ENCODE measurements at regions not wholly inside any gene's neighbourhood (a gene's known extent, or its start where the extent isn't known, plus 50 kb on each side); places are given as distances from the start of the nearest gene placed in this dataset.
"Not testable (repeated sequence)": the region's sequence is repeated elsewhere in the genome, so short reads cannot be mapped to it uniquely, and the experiment has no call there.

DNA sequence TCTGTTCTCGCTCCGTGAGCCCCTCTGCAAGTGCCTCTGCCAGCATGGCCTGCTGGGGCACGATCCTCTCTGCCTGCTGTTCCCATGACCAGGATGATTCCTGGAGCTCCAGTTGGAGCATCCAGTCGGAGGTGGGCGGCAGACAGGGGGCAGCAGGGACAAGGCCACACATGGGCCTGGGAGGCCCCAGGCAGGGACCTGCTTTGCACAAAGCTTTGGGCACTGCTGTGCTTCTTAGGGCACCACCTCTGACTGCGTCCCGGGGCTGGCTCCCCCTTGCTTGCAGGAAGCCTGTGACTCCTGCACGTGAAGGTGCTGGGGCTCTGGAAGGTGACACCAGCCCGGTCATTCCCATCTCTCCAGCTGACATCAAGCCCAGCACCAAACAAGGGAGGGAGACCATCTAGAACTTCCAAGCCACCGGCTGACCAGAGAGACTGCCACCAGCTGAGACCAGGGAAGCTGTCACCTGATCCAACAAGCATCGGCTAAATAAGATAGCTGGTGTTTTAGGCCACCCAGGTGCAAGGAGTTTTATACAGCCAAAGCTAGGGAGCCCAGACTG is 174.8 kb upstream of the FOXD4L5 start:
- H3K27me3 Mint-ChIP-seq = no peaks in the 10 kb centered on the region

DNA sequence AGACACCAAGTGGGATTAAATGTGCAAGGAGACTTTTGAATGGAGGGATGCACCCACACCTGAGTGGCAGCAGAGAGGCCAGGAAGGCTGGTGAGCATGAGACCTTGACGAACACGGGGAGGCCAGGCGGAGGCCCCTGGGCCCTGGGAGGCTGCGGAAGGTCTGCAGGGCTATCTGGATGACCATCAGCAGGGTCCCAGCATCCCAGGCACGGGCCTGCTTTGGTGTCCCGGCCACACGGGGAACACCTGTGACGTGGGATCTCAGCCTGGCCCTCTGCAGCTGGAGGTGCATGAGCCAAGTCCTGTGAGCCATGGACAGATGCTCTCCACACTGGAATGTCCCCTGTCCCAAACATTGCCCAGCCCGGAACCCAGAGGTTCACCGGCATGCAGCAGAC is 174.0 kb upstream of the FOXD4L5 start:
- Mint-ChIP-seq H3K36me3 (ENCODE audit: low read depth) (no peaks in the 10 kb centered on the region), H3K27ac (no peak overlapping the region), H3K27me3 (no peaks in the 10 kb centered on the region), H3K4me1 (no peaks in the 10 kb centered on the region), H3K9me3 (peaks cover 36% of the 10 kb centered on the region), H3K4me3 (no peak overlapping the region)
- DNase-seq = no peak
- POLR2A ChIA-PET = no interaction called here
- CTCF ChIA-PET = no interaction called here

More for the DNA sequence above, 174.8 kb upstream of the FOXD4L5 start:
- DNase-seq = no peak
- no peaks in the 10 kb centered on the region for H3K4me1 Mint-ChIP-seq
- H3K27ac Mint-ChIP-seq = no peak overlapping the region
- peaks cover 44% of the 10 kb centered on the region for H3K9me3 Mint-ChIP-seq
- H3K36me3 Mint-ChIP-seq (ENCODE audit: low read depth) = no peaks in the 10 kb centered on the region
- ChIA-PET POLR2A (no interaction called here), CTCF (no interaction called here)
- no peak overlapping the region for H3K4me3 Mint-ChIP-seq

- H3K36me3 Mint-ChIP-seq (ENCODE audit: low read depth) = no peaks in the 10 kb centered on the region
- H3K9me3 Mint-ChIP-seq = peaks cover 30% of the 10 kb centered on the region
- POLR2A ChIA-PET = no interaction called here
Measured at GRCh38 chr9:65458465-65458864, 173.5 kb upstream of the FOXD4L5 start.

DNA sequence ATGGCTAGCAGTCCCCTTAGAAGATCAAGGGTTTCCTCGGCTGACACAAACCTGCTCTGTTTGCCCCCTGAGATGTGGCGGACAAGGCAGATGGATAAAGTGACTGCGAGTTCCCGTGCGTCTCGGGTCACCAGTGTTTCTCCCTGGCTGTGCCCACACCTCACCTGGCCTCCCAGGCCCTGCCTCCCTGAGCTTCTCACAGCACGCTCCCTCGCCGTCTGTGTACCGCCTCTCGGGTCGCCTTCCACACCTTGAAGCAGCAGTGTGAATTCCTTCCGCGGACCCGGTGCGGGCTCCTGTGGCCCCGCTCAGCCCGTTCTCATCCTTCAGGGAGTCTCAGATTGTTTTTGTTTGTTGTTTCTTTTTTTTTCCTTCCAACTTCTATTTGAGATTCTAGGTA is 172.0 kb upstream of the FOXD4L5 start:
- POLR2A ChIA-PET; H3K4me1 Mint-ChIP-seq; H3K36me3 Mint-ChIP-seq (ENCODE audit: low read depth); CTCF ChIA-PET; H3K27ac Mint-ChIP-seq; H3K27me3 Mint-ChIP-seq; DNase-seq; H3K4me3 Mint-ChIP-seq: not testable (repeated sequence)
- peaks cover 22% of the 10 kb centered on the region for H3K9me3 Mint-ChIP-seq

More at GRCh38 chr9:65458465-65458864, 173.5 kb upstream of the FOXD4L5 start:
- CTCF ChIA-PET = no interaction called here
- no peaks in the 10 kb centered on the region for H3K27me3 Mint-ChIP-seq
- H3K27ac Mint-ChIP-seq = no peak overlapping the region
- no peak overlapping the region for H3K4me3 Mint-ChIP-seq
- DNase-seq = no peak
- H3K4me1 Mint-ChIP-seq = no peaks in the 10 kb centered on the region

DNA sequence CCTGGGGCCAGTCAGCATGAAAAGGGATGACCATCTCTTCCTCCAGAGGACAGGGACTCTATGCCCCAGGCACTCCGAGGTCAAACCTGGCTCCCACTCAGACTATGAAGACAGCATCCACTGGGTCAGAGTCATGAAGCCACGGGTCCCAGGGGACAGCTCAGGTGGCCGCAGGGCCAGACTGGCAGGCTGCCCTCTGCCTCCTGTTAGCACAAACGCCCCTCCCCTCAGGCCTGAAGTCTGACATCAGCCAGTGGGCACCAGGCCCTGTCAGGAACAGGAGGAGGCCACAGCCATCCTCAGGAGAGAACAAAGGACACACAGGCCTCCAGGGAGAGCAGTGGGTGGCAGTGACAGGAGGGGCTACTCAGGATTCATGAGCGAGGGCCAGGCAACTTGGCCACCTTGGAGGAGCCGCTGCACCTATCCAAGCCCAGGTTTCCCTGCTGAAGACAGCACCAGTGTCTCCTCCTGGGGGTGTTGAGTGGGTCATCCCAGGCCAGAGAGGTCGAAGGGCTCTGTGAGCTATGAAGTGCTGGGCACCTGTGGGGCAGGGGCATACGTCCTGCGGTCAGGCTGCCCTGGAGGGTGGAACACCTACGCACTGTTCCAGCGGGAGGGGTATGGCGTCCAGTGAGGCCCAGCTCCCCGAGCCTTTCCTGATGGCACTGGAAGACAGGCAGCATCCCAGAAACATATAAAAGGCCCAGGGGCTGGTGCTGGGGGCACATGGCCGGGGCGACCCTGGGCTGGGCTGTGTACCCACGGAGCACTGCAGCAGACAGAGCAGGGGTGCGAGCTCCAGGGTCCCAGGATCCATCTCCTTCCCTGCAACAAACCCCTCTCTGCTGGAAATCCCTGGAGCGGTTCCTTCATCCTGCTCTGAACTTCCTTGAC is 171.0 kb upstream of the FOXD4L5 start:
- H3K27ac Mint-ChIP-seq; DNase-seq; H3K27me3 Mint-ChIP-seq; H3K4me1 Mint-ChIP-seq; H3K36me3 Mint-ChIP-seq (ENCODE audit: low read depth); H3K4me3 Mint-ChIP-seq; CTCF ChIA-PET; POLR2A ChIA-PET: not testable (repeated sequence)
- peaks cover 25% of the 10 kb centered on the region for H3K9me3 Mint-ChIP-seq

GRCh38 chr9:65455136-65455535 is 170.1 kb upstream of the FOXD4L5 start:
- POLR2A ChIA-PET, H3K27ac Mint-ChIP-seq, CTCF ChIA-PET: not testable (repeated sequence)

GRCh38 chr9:65454666-65455065 is 169.7 kb upstream of the FOXD4L5 start:
- POLR2A ChIA-PET; H3K27ac Mint-ChIP-seq; H3K4me1 Mint-ChIP-seq; H3K4me3 Mint-ChIP-seq; CTCF ChIA-PET; H3K27me3 Mint-ChIP-seq; DNase-seq; H3K36me3 Mint-ChIP-seq (ENCODE audit: low read depth): not testable (repeated sequence)
- peaks cover 17% of the 10 kb centered on the region for H3K9me3 Mint-ChIP-seq

More at GRCh38 chr9:65455136-65455535, 170.1 kb upstream of the FOXD4L5 start:
- H3K4me1 Mint-ChIP-seq; H3K27me3 Mint-ChIP-seq; H3K4me3 Mint-ChIP-seq; H3K36me3 Mint-ChIP-seq (ENCODE audit: low read depth); DNase-seq: not testable (repeated sequence)
- peaks cover 18% of the 10 kb centered on the region for H3K9me3 Mint-ChIP-seq

GRCh38 chr9:65454034-65454433 is 169.0 kb upstream of the FOXD4L5 start:
- POLR2A ChIA-PET; H3K4me3 Mint-ChIP-seq; H3K27ac Mint-ChIP-seq; DNase-seq; CTCF ChIA-PET; H3K36me3 Mint-ChIP-seq (ENCODE audit: low read depth); H3K4me1 Mint-ChIP-seq; H3K27me3 Mint-ChIP-seq: not testable (repeated sequence)
- H3K9me3 Mint-ChIP-seq = peaks cover 14% of the 10 kb centered on the region

GRCh38 chr9:65449886-65450610 is 165.0 kb upstream of the FOXD4L5 start:
- H3K4me3 Mint-ChIP-seq; DNase-seq; H3K27ac Mint-ChIP-seq; H3K36me3 Mint-ChIP-seq (ENCODE audit: low read depth); H3K27me3 Mint-ChIP-seq; H3K4me1 Mint-ChIP-seq; POLR2A ChIA-PET; CTCF ChIA-PET: not testable (repeated sequence)
- peaks cover 18% of the 10 kb centered on the region for H3K9me3 Mint-ChIP-seq

DNA sequence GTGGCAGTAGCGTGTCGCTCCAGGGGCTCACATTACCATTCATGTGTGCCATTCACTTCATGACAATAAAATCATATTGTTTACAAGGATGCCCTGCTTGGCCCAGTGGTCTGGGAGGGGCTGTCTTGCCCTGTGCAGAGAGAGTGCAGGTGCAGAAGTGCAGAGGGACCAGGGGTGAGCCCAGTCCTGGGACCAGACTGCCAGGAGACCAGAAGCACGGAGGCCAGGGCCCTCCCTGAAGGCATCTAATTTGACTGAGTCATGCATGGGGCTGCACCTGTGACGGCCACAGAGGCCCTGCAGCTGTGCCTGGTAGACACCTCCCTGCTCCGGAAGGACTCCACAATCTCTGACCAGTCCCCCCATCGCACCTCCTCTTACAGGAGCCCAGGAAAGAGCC is 164.4 kb upstream of the FOXD4L5 start:
- Mint-ChIP-seq H3K36me3 (ENCODE audit: low read depth) (no peaks in the 10 kb centered on the region), H3K27ac (no peak overlapping the region), H3K27me3 (no peaks in the 10 kb centered on the region), H3K4me1 (no peaks in the 10 kb centered on the region), H3K4me3 (no peak overlapping the region), H3K9me3 (peaks cover 18% of the 10 kb centered on the region)
- DNase-seq = no peak
- POLR2A ChIA-PET = no interaction called here
- CTCF ChIA-PET = no interaction called here

GRCh38 chr9:65447146-65447545 is 162.1 kb upstream of the FOXD4L5 start:
- H3K4me3 Mint-ChIP-seq; H3K36me3 Mint-ChIP-seq (ENCODE audit: low read depth); DNase-seq; H3K4me1 Mint-ChIP-seq; H3K27me3 Mint-ChIP-seq; POLR2A ChIA-PET; CTCF ChIA-PET; H3K27ac Mint-ChIP-seq: not testable (repeated sequence)
- peaks cover 17% of the 10 kb centered on the region for H3K9me3 Mint-ChIP-seq

- H3K36me3 Mint-ChIP-seq (ENCODE audit: low read depth); POLR2A ChIA-PET; H3K4me3 Mint-ChIP-seq; DNase-seq; H3K27ac Mint-ChIP-seq; CTCF ChIA-PET; H3K4me1 Mint-ChIP-seq; H3K27me3 Mint-ChIP-seq: not testable (repeated sequence)
- H3K9me3 Mint-ChIP-seq = peaks cover 12% of the 10 kb centered on the region
Measured at GRCh38 chr9:65445991-65446390, 161.0 kb upstream of the FOXD4L5 start.

DNA sequence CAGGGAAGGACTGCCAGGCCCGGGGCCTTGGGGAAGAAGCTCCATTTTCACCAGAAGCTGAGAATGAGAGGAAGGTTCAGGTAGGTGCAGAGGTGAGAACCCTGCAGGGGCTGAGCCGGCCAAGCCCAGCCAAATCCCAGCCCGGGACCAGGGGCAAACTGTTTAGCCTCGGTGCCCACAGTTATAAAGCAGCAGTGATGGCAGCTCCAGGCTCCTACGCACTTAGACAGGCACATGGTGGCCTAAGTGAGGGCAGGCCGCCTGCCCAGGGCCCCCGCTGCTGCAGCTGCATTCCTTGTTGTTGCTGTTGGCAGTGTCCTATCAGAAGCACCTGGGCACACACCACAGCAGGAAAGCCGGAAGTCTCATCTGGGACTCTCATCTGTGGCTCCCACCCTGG is 159.9 kb upstream of the FOXD4L5 start:
- Mint-ChIP-seq H3K27me3 (no peaks in the 10 kb centered on the region), H3K27ac (no peak overlapping the region), H3K9me3 (peaks cover 12% of the 10 kb centered on the region), H3K4me3 (no peak overlapping the region), H3K4me1 (no peaks in the 10 kb centered on the region), H3K36me3 (ENCODE audit: low read depth) (no peaks in the 10 kb centered on the region)
- ChIA-PET CTCF (no interaction called here), POLR2A (no interaction called here)
- DNase-seq = no peak

All from activated CD4-positive, alpha-beta T cell treated with anti-CD3 and anti-CD28 coated beads, Interleukin-2, amount 10 ng/mL, durations not matched to agents 7 days and 5 days (primary cell).